BJ (cell line): ENCODE measurements at regions not wholly inside any gene's neighbourhood (a gene's known extent, or its start where the extent isn't known, plus 50 kb on each side); places are given as distances from the start of the nearest gene placed in this dataset.

ENCODE experiments used
- CTCF ChIA-PET: fragments of 350-600 bp; formaldehyde crosslinking; extraction: SDS; loops from one replicate; lab custom pipeline; 2021; ENCODE audit warnings: antibody characterized with exemption, inconsistent platforms; lab: Yijun Ruan, JAX
- POLR2A ChIA-PET: fragments of 300-600 bp; sonication (Branson Sonifier 250); formaldehyde crosslinking; extraction: SDS; loops from one replicate; lab custom pipeline; 2021; ENCODE audit warnings: antibody characterized with exemption; lab: Charles Lee
- DNase-seq: peaks from one replicate; pipeline ENCODE4 v3.0.0-alpha.2; 2011; ENCODE audit warnings: low read depth
- H3K27me3 ChIP-seq: 2 replicates; pipeline ENCODE4 v1.6.0; 2011; ENCODE audit warnings: low read length; ENCODE audit not compliant: control insufficient read depth, insufficient read depth
- H3K36me3 ChIP-seq: 2 replicates; pipeline ENCODE4 v1.5.1; 2011; ENCODE audit warnings: low read length; ENCODE audit not compliant: control insufficient read depth, insufficient read depth
- H3K4me3 ChIP-seq: 2 replicates; pipeline ENCODE4 v1.5.1; 2011; ENCODE audit warnings: low read depth, mild to moderate bottlenecking, control low read depth, low read length
- CTCF ChIP-seq: IDR thresholded peaks from 2 replicates; pipeline ENCODE4 v1.5.1; 2011; ENCODE audit warnings: low read depth, mild to moderate bottlenecking, control low read depth, inconsistent platforms, low read length, moderate library complexity; ENCODE audit not compliant: insufficient read depth

- DNase-seq = peak; percentile 89
- ChIA-PET POLR2A (interaction anchor here (0.5 to 0.6 kb wide), 2 partner anchors 233 to 470 kb away, joined by 3 read pairs; no protein-coding TSS in a partner anchor), CTCF (interaction anchor here (0.8 to 5.2 kb wide), 7 partner anchors 11 to 182 kb away, joined by 3 to 38 read pairs (median 3); no protein-coding TSS in a partner anchor)
- no peak overlapping the region for H3K4me3 ChIP-seq
- peak; percentile 26; the same call in 1 of the 2 replicates for TF ChIP-seq CTCF
- H3K36me3 ChIP-seq = no peaks in the 10 kb centered on the region
- H3K27me3 ChIP-seq = no peaks in the 10 kb centered on the region
Observed at GRCh38 chr15:85318048-85318731, 62.2 kb upstream of the AKAP13 start.

- Histone ChIP-seq H3K4me3 (no peak overlapping the region), H3K27me3 (no peaks in the 10 kb centered on the region), H3K36me3 (no peaks in the 10 kb centered on the region)
- ChIA-PET CTCF (interaction anchor here (0.8 to 5.2 kb wide), 5 partner anchors 11 to 187 kb away, joined by 3 to 38 read pairs (median 4); no protein-coding TSS in a partner anchor), POLR2A (interaction anchor here (0.5 to 0.6 kb wide), 2 partner anchors 232 to 470 kb away, joined by 3 read pairs; no protein-coding TSS in a partner anchor)
- DNase-seq = no peak
- no peak for TF ChIP-seq CTCF
Observed at GRCh38 chr15:85318732-85319076, 61.7 kb upstream of the AKAP13 start.

GRCh38 chr15:85324202-85324601, 56.2 kb upstream of the AKAP13 start:
- Histone ChIP-seq H3K4me3 (no peak overlapping the region), H3K27me3 (no peaks in the 10 kb centered on the region), H3K36me3 (no peaks in the 10 kb centered on the region)
- no peak for TF ChIP-seq CTCF
- POLR2A ChIA-PET = no interaction called here
- DNase-seq = no peak
- CTCF ChIA-PET = no interaction called here

GRCh38 chr15:85325834-85326233, 54.6 kb upstream of the AKAP13 start:
- TF ChIP-seq CTCF = no peak
- no peak for DNase-seq
- Histone ChIP-seq H3K36me3 (no peaks in the 10 kb centered on the region), H3K27me3 (no peaks in the 10 kb centered on the region), H3K4me3 (no peak overlapping the region)
- CTCF ChIA-PET = interaction anchor here (0.9 to 4.4 kb wide), 2 partner anchors 13 to 29 kb away, joined by 3 to 17 read pairs; no protein-coding TSS in a partner anchor
- POLR2A ChIA-PET = no interaction called here

- H3K36me3 ChIP-seq = no peaks in the 10 kb centered on the region
- DNase-seq = no peak
- ChIA-PET POLR2A (no interaction called here), CTCF (interaction anchor here (3.0 to 4.4 kb wide), 2 partner anchors 30 to 88 kb away, joined by 11 to 17 read pairs; no protein-coding TSS in a partner anchor)
- TF ChIP-seq CTCF = no peak
- no peak overlapping the region for H3K4me3 ChIP-seq
- H3K27me3 ChIP-seq = no peaks in the 10 kb centered on the region
Observed at GRCh38 chr15:85326291-85326690, 54.1 kb upstream of the AKAP13 start.
